Activated T-cell treated with anti-CD3 and anti-CD28 coated beads, Interleukin-2, amount 50 U/mL, for 72 hours (primary cell): ENCODE measurements at regions not wholly inside any gene's neighbourhood (a gene's known extent, or its start where the extent isn't known, plus 50 kb on each side); places are given as distances from the start of the nearest gene placed in this dataset.

Experiments used
- ATAC-seq, 2 donors: fragments of 150-1000 bp; cut with Tn5 transposase; replicated peaks in 1 of 2; 2 replicates each; pipeline ENCODE4 v1.10.0; 2021; ENCODE audit warnings: moderate library complexity in 2 of 2, mild to moderate bottlenecking in 1 of 2
- DNase-seq, 2 donors: peaks; one replicate each; pipeline ENCODE4 v3.0.0; 2021 to 2022; ENCODE audit warnings: mixed read lengths in 1 of 2
- H3K27ac Mint-ChIP-seq: one replicate; pipeline ENCODE4 v1.8.0; 2022; ENCODE audit warnings: mild to moderate bottlenecking, moderate library complexity, mixed read lengths
- H3K27me3 Mint-ChIP-seq: one replicate; pipeline ENCODE4 v1.8.0; 2022; ENCODE audit warnings: low read depth, mixed read lengths
- H3K36me3 Mint-ChIP-seq, 2 donors: one replicate each; pipeline ENCODE4 v1.8.0; 2022; ENCODE audit warnings: mixed read lengths in 2 of 2, mild to moderate bottlenecking in 1 of 2; ENCODE audit not compliant: insufficient read depth in 2 of 2
- H3K4me1 Mint-ChIP-seq: one replicate; pipeline ENCODE4 v1.8.0; 2022; ENCODE audit warnings: low read depth, mixed read lengths
- H3K4me3 Mint-ChIP-seq, 2 donors: one replicate each; pipeline ENCODE4 v1.8.0; 2022; ENCODE audit warnings: mild to moderate bottlenecking in 2 of 2, mixed read lengths in 2 of 2, moderate library complexity in 2 of 2
- H3K9me3 Mint-ChIP-seq, 2 donors: one replicate each; pipeline ENCODE4 v1.8.0; 2022; ENCODE audit warnings: mixed read lengths in 2 of 2

- peaks cover 0 to 1% of the 10 kb centered on the region in 2 donors for H3K9me3 Mint-ChIP-seq
- H3K4me3 Mint-ChIP-seq = no peak overlapping the region
- H3K36me3 Mint-ChIP-seq = no peaks in the 10 kb centered on the region
- DNase-seq (no peak), ATAC-seq (no peak)
- H3K4me1 Mint-ChIP-seq = peaks cover 10% of the 10 kb centered on the region
- no peaks in the 10 kb centered on the region for H3K27me3 Mint-ChIP-seq
- no peak overlapping the region for H3K27ac Mint-ChIP-seq
Observed at GRCh38 chr1:61536174-61537108, 188.5 kb downstream of the TM2D1 start.

DNA sequence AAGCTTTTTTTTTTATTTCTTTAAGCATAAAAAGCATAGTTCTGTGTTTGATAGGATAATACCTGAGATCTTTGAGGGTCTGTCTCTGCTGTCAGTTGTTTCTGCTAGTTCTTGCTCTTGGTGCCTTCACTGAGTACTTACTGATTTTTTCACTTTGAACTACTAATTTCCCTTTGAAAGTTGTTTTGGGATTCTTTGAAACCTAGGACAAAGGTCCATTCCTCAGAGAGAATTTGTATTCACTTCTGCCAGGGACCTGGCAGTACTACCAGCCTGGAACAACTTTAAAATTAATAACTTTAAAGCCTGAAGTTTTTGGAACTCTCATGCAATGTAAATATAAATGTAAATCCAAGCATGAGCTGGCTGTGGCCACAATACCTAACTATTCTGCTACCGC lies 190.1 kb downstream of the TM2D1 start:
- peaks cover 10% of the 10 kb centered on the region for H3K4me1 Mint-ChIP-seq
- H3K4me3 Mint-ChIP-seq = no peak overlapping the region

GRCh38 chr1:61533546-61533945 lies 191.4 kb downstream of the TM2D1 start:
- Mint-ChIP-seq H3K4me3 (no peak overlapping the region), H3K27ac (no peak overlapping the region), H3K36me3 (no peaks in the 10 kb centered on the region), H3K9me3 (peaks cover 0 to 1% of the 10 kb centered on the region in 2 donors), H3K4me1 (peaks cover 10% of the 10 kb centered on the region), H3K27me3 (no peaks in the 10 kb centered on the region)
- ATAC-seq (no peak), DNase-seq (no peak)

More for the DNA sequence above, 190.1 kb downstream of the TM2D1 start:
- Mint-ChIP-seq H3K9me3 (peaks cover 0 to 1% of the 10 kb centered on the region in 2 donors), H3K36me3 (no peaks in the 10 kb centered on the region), H3K27ac (no peak overlapping the region), H3K27me3 (no peaks in the 10 kb centered on the region)
- ATAC-seq = no peak
- no peak for DNase-seq

DNA sequence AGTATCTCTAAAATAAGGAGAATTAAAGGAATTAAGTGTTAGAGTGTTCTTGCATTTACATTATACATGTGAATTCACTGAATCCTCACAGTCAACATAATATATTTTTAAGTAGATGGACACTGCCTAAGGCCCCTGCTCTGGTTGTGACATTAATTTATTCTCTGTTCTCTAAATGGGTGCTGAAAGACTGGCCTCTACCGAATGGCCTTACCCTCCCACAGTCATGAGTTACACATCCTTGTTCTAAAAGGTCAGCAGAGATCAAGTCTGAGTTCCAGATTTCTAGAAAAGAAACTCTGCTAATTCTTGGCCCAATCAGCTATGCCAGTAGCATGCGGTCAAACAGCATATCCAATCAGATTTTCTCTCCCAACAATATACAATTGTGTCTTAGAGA lies 193.2 kb downstream of the TM2D1 start:
- H3K9me3 Mint-ChIP-seq = no peaks in the 10 kb centered on the region

GRCh38 chr1:61523893-61524605 lies 200.9 kb downstream of the TM2D1 start:
- H3K4me3 Mint-ChIP-seq = no peak overlapping the region
- no peaks in the 10 kb centered on the region for H3K36me3 Mint-ChIP-seq
- peaks cover 5% of the 10 kb centered on the region for H3K27me3 Mint-ChIP-seq
- H3K27ac Mint-ChIP-seq = no peak overlapping the region
- ATAC-seq = no peak
- no peaks in the 10 kb centered on the region for H3K9me3 Mint-ChIP-seq
- no peaks in the 10 kb centered on the region for H3K4me1 Mint-ChIP-seq
- no peak for DNase-seq

More for the DNA sequence above, 193.2 kb downstream of the TM2D1 start:
- Mint-ChIP-seq H3K4me3 (no peak overlapping the region), H3K4me1 (peaks cover 5% of the 10 kb centered on the region), H3K36me3 (no peaks in the 10 kb centered on the region), H3K27ac (no peak overlapping the region), H3K27me3 (no peaks in the 10 kb centered on the region)
- no peak for ATAC-seq
- no peak for DNase-seq

DNA sequence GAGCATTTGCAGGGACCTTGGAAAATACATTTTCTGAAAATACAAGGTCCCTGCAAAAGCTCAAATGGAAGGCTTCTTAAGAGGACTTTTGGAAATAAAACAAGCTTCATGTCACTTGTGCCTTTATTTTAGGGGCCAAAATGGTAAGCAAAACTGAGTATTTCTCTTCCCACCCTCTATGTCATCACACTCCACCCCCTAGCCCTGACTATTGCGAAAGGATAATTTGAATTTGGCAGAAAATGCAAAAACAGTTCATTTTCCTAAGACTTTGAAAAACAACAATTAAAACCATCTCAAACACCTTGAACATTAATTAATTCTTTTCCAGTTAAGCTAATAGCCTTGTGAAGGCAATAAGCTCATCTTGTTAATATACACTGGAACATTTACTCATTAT lies 201.7 kb downstream of the TM2D1 start:
- DNase-seq (no peak), ATAC-seq (no peak)
- Mint-ChIP-seq H3K27me3 (peaks cover 5% of the 10 kb centered on the region), H3K27ac (no peak overlapping the region), H3K36me3 (no peaks in the 10 kb centered on the region), H3K4me3 (no peak overlapping the region), H3K9me3 (no peaks in the 10 kb centered on the region), H3K4me1 (no peaks in the 10 kb centered on the region)

DNA sequence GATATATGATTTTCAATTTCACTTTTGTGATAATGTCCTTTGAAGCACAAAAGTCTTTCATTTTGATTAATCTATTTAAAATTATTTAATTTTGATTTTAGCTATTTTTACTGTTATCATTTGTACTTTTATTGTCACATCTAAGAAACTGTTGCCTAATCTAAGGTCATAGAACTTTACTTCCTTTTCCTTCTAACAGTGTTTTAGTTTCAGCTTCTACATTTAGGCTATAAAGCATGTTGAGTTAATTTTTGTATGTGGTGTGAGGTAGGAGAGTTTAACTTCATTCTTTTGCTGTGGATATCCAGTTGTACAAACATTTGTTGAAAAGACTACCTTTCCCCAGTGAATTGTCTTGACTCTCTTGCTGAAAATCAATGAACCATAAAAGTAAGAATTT lies 204.5 kb downstream of the TM2D1 start:
- ATAC-seq (no peak), DNase-seq (no peak)
- Mint-ChIP-seq H3K4me3 (no peak overlapping the region), H3K4me1 (no peaks in the 10 kb centered on the region), H3K27me3 (peaks cover 5% of the 10 kb centered on the region), H3K36me3 (no peaks in the 10 kb centered on the region), H3K27ac (no peak overlapping the region), H3K9me3 (no peaks in the 10 kb centered on the region)

DNA sequence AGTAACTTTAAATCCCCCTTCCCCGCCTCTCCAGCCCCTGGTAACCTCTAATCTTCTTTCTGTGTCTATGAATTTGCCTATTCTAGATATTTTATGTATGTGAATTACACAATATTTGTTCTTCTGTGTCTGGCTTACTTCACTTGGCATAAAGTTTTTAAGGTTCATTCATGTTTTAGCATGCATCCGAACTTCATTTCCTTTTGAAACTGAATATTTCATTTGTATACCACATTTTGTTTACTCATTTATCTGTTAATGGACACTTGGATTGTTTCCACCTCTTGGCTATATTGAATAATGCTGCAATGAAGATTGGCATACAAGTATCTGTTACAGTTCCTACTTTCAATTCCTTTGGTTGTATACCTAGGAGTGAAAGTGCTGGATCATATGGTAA lies 205.3 kb downstream of the TM2D1 start:
- DNase-seq = no peak
- no peak for ATAC-seq
- H3K4me3 Mint-ChIP-seq = no peak overlapping the region
- H3K27ac Mint-ChIP-seq = no peak overlapping the region
- H3K27me3 Mint-ChIP-seq = peaks cover 5% of the 10 kb centered on the region
- H3K4me1 Mint-ChIP-seq = no peaks in the 10 kb centered on the region
- H3K9me3 Mint-ChIP-seq = no peaks in the 10 kb centered on the region
- no peaks in the 10 kb centered on the region for H3K36me3 Mint-ChIP-seq

DNA sequence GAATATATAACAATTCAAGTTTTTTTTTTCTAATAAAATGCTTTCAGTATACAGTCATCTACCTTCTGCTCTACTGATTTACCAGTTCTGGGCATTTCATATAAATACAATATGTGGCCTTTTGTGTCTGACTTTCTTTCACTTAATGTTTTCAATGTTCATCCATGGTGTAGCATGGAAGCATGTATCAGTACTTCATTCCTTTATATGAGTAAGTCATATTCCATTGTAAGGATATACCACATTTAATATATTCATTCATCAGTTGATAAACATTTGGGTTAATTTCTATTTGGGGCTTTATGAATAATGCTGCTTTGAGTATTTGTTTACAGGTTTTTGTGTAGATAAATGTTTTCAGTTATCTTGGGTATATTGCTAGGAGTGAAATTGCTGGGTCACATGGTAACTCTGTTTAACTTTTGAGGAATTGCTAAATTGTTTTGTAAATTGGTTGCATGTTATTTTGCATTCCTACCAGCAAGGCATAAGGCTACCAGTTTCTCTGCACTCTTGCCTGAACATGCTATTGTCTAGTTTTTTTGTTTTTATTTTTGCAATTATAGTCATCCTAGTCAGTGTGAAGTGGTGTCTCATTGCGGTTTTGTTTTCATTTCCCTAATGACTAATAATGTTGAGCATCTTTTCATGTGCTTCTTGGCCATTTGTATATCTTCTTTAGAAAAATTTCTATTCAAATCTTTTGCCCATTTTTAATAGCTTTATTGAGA lies 206.1 kb downstream of the TM2D1 start:
- no peak overlapping the region for H3K27ac Mint-ChIP-seq
- H3K27me3 Mint-ChIP-seq = peaks cover 5% of the 10 kb centered on the region
- no peaks in the 10 kb centered on the region for H3K4me1 Mint-ChIP-seq
- no peak overlapping the region for H3K4me3 Mint-ChIP-seq
- no peaks in the 10 kb centered on the region for H3K36me3 Mint-ChIP-seq
- DNase-seq (no peak), ATAC-seq (peak in 1 of 2 donors; percentile 26)
- no peaks in the 10 kb centered on the region for H3K9me3 Mint-ChIP-seq

- no peak for ATAC-seq
- no peaks in the 10 kb centered on the region for H3K36me3 Mint-ChIP-seq
- H3K4me1 Mint-ChIP-seq = no peaks in the 10 kb centered on the region
- H3K27me3 Mint-ChIP-seq = peaks cover 5% of the 10 kb centered on the region
- no peaks in the 10 kb centered on the region for H3K9me3 Mint-ChIP-seq
- H3K4me3 Mint-ChIP-seq = no peak overlapping the region
- no peak for DNase-seq
- H3K27ac Mint-ChIP-seq = no peak overlapping the region
Observed at GRCh38 chr1:61517345-61517744, 207.6 kb downstream of the TM2D1 start.

- no peak overlapping the region for H3K27ac Mint-ChIP-seq
- no peaks in the 10 kb centered on the region for H3K9me3 Mint-ChIP-seq
- no peak for ATAC-seq
- no peak overlapping the region for H3K4me3 Mint-ChIP-seq
- no peaks in the 10 kb centered on the region for H3K36me3 Mint-ChIP-seq
- DNase-seq = no peak
- peaks cover 5% of the 10 kb centered on the region for H3K27me3 Mint-ChIP-seq
- H3K4me1 Mint-ChIP-seq = no peaks in the 10 kb centered on the region
Observed at GRCh38 chr1:61515096-61515495, 209.8 kb downstream of the TM2D1 start.
